RWPE2 (cell line): ENCODE measurements at regions not wholly inside any gene's neighbourhood (a gene's known extent, or its start where the extent isn't known, plus 50 kb on each side); places are given as distances from the start of the nearest gene placed in this dataset.

Experiments used
- ATAC-seq: fragments of 200-7000 bp; cut with Tn5 transposase; 3 replicates; pipeline ENCODE4 v1.9.1; 2021; ENCODE audit warnings: low read depth
- DNase-seq: peaks from one replicate; pipeline ENCODE4 v3.0.0-alpha.2; 2020; ENCODE audit warnings: low spot score
- H3K27ac ChIP-seq: fragments of 450-650 bp; 2 replicates; pipeline ENCODE4 v1.5.1; 2017; ENCODE audit warnings: mild to moderate bottlenecking; ENCODE audit not compliant: poor library complexity, severe bottlenecking
- H3K27me3 ChIP-seq: fragments of 250-450 bp; sonication (Bioruptor Pico); 2 replicates; pipeline ENCODE4 v1.5.1; 2021; ENCODE audit warnings: mild to moderate bottlenecking, moderate library complexity; ENCODE audit not compliant: insufficient read depth, poor library complexity, severe bottlenecking
- H3K36me3 ChIP-seq: fragments of 250-450 bp; sonication (Bioruptor Pico); 2 replicates; pipeline ENCODE4 v1.5.1; 2020; ENCODE audit warnings: low read depth, mild to moderate bottlenecking, moderate library complexity
- H3K4me1 ChIP-seq: fragments of 250-450 bp; sonication (Bioruptor Pico); 2 replicates; pipeline ENCODE4 v1.5.1; 2021; ENCODE audit warnings: mild to moderate bottlenecking, moderate library complexity; ENCODE audit not compliant: insufficient read depth, poor library complexity, severe bottlenecking
- H3K4me3 ChIP-seq: fragments of 250-450 bp; sonication (Bioruptor Pico); 2 replicates; pipeline ENCODE4 v1.5.1; 2021; ENCODE audit warnings: mild to moderate bottlenecking, moderate library complexity; ENCODE audit not compliant: severe bottlenecking
- H3K9me3 ChIP-seq: fragments of 250-450 bp; sonication (Bioruptor Pico); 2 replicates; pipeline ENCODE4 v1.5.1; 2021; ENCODE audit warnings: mild to moderate bottlenecking, moderate library complexity; ENCODE audit not compliant: severe bottlenecking
- TF ChIP-seq, protein P1 (sequence below): fragments of 450-650 bp; IDR thresholded peaks from one replicate; pipeline ENCODE4 v1.5.1; 2017; ENCODE audit warnings: mild to moderate bottlenecking, moderate library complexity; ENCODE audit not compliant: poor library complexity, severe bottlenecking

DNA sequence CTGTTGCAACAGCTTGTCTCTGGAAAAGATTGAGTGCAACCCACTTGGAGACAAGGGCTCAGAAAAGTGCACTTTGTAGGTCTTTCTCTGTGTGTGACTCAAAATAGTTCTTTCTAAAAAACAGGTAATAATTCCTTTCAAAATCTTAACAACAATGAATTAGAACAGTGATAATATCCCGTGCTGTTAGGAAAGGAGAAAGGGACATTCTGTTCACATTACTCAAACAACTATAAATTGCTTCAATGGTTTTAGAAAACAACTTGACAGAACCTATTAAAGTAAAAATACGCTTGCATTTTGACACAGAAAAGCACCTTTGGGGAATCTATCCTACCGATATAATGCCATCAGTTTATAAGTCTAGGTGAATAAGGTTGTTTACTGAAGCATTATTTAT, 468.1 kb upstream of the DPP6 start:
- ATAC-seq (no peak), DNase-seq (no peak)
- H3K27ac ChIP-seq = no peak overlapping the region
- H3K27me3 ChIP-seq = no peaks in the 10 kb centered on the region
- no peaks in the 10 kb centered on the region for H3K36me3 ChIP-seq
- H3K4me3 ChIP-seq = no peak overlapping the region
- peaks cover 6% of the 10 kb centered on the region for H3K9me3 ChIP-seq
- H3K4me1 ChIP-seq = no peaks in the 10 kb centered on the region
- TF ChIP-seq, protein P1, sequence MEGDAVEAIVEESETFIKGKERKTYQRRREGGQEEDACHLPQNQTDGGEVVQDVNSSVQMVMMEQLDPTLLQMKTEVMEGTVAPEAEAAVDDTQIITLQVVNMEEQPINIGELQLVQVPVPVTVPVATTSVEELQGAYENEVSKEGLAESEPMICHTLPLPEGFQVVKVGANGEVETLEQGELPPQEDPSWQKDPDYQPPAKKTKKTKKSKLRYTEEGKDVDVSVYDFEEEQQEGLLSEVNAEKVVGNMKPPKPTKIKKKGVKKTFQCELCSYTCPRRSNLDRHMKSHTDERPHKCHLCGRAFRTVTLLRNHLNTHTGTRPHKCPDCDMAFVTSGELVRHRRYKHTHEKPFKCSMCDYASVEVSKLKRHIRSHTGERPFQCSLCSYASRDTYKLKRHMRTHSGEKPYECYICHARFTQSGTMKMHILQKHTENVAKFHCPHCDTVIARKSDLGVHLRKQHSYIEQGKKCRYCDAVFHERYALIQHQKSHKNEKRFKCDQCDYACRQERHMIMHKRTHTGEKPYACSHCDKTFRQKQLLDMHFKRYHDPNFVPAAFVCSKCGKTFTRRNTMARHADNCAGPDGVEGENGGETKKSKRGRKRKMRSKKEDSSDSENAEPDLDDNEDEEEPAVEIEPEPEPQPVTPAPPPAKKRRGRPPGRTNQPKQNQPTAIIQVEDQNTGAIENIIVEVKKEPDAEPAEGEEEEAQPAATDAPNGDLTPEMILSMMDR = no peak

DNA sequence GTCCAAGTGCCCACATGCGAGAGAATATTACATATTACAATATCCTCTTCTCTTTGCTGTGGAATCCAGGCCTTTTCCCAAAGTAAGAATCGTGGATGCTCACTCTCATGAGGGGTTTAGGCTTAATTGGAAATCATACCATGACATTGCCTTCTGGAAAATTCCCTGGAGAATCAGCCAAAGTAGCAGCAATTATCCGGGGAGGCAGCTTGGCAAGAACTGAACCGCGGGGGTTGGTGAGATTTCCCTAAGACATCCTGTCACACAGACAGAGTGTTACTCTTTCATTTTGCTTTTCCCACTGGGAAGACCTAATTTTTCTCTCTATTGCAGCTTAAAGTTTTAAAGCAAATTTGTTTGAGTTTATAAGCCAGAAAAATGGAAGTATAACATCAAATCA, 463.6 kb upstream of the DPP6 start:
- H3K27me3 ChIP-seq = no peaks in the 10 kb centered on the region
- H3K9me3 ChIP-seq = peaks cover 5% of the 10 kb centered on the region
- no peak overlapping the region for H3K27ac ChIP-seq
- TF ChIP-seq, protein P1 = no peak
- ATAC-seq (no peak), DNase-seq (no peak)
- no peak overlapping the region for H3K4me3 ChIP-seq
- H3K4me1 ChIP-seq = no peaks in the 10 kb centered on the region
- H3K36me3 ChIP-seq = no peaks in the 10 kb centered on the region

DNA sequence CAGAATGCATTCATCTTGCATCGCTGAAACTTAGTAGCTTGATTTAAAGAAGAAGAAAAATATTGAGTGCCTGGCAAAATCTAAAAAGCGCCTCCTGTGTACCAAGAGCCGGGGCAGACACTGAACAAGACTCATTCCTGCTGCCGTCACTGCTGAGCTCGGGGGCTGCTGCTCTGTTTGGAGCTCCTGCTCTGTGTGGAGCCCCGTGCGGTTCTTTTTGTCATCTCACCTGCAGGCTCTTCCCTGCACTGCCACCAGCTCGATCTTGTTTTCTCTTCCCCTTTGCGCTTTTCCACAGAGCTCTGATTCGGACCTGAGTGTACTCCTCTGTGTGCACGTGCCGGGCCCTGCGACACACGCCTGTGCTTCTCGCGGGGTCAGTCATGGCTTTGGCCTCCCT, 462.1 kb upstream of the DPP6 start:
- H3K36me3 ChIP-seq = no peaks in the 10 kb centered on the region
- H3K27me3 ChIP-seq = no peaks in the 10 kb centered on the region
- H3K27ac ChIP-seq = no peak overlapping the region
- H3K4me3 ChIP-seq = no peak overlapping the region
- ATAC-seq (no peak), DNase-seq (no peak)
- peaks cover 2% of the 10 kb centered on the region for H3K9me3 ChIP-seq
- H3K4me1 ChIP-seq = no peaks in the 10 kb centered on the region
- TF ChIP-seq, protein P1 = no peak

DNA sequence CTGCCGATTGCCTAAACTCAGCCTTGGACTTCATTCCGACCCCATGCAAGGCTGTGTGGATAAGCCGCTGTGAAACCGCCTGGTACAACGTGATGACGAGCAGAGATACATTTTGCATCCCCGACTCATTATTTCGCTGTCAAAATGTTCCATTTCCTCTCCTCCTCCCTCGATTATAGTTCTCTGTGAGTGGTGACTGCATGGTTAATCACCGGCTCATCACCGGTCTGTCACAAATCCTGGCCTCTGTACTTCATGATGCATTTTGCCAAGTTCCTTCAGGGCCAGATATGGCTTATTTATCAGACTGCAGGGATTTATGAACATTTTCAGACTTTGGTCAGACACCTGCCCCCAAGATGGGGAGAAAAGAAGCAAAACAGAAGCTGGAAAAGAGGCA, 461.6 kb upstream of the DPP6 start:
- ATAC-seq (no peak), DNase-seq (no peak)
- no peak overlapping the region for H3K4me3 ChIP-seq
- no peaks in the 10 kb centered on the region for H3K4me1 ChIP-seq
- no peaks in the 10 kb centered on the region for H3K36me3 ChIP-seq
- no peaks in the 10 kb centered on the region for H3K27me3 ChIP-seq
- H3K27ac ChIP-seq = no peak overlapping the region
- H3K9me3 ChIP-seq = peaks cover 2% of the 10 kb centered on the region
- TF ChIP-seq, protein P1 = no peak

DNA sequence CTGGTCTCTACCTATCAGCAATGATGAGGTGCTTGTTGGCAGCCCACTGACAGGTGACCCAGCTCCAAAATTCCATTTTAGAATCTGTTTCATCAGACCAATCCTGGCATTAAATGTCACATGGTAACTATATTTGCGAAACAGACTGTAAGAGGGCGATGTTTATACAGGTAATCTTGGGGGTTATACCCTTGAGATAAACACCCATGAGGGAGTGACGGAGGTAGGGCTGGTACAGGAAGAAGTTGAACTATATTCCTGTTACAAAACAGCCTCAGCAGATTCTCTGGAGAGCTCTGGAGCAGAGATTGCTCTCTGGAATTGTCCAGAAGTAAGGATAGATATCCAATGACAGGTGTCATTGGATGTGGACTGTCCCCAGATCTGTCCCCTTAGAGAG, 444.8 kb upstream of the DPP6 start:
- DNase-seq (no peak), ATAC-seq (no peak)
- Histone ChIP-seq H3K4me1 (no peaks in the 10 kb centered on the region), H3K9me3 (no peaks in the 10 kb centered on the region), H3K4me3 (no peak overlapping the region), H3K27ac (no peak overlapping the region), H3K27me3 (no peaks in the 10 kb centered on the region), H3K36me3 (no peaks in the 10 kb centered on the region)
- TF ChIP-seq, protein P1 = no peak
